ENCODE measurements at regions not wholly inside any gene's neighbourhood (a gene's known extent, or its start where the extent isn't known, plus 50 kb on each side); places are given as distances from the start of the nearest gene placed in this dataset.

GRCh38 chr20:6228302-6228843 lies 105.5 kb upstream of the FERMT1 start:
- no peak overlapping the region for H3K4me3 ChIP-seq (ENCODE audit: extremely low read depth, insufficient read depth, low read length, poor library complexity, severe bottlenecking)
- WGBS, 2 experiments (ENCODE audit: insufficient coverage in 2 of 2): no CpG with 5 or more reads among the region's 2 CpGs
- H3K9me3 ChIP-seq (ENCODE audit: control insufficient read depth, low read length): no peaks in the 10 kb centered on the region
- H3K27ac ChIP-seq (ENCODE audit: low read depth, low read length, severe bottlenecking): no peak overlapping the region
- no peaks in the 10 kb centered on the region for H3K36me3 ChIP-seq (ENCODE audit: control insufficient read depth, insufficient read depth, low read length)
- no peaks in the 10 kb centered on the region for H3K4me1 ChIP-seq (ENCODE audit: control insufficient read depth, insufficient read depth, low read length, poor library complexity, severe bottlenecking)

GRCh38 chr20:6213311-6213710 lies 90.5 kb upstream of the FERMT1 start:
- WGBS, 2 experiments (ENCODE audit: insufficient coverage in 2 of 2): 94 to 96% methylated on average over 21 of the region's 22 CpGs
- Histone ChIP-seq H3K4me1 (ENCODE audit: control insufficient read depth, insufficient read depth, low read length, poor library complexity, severe bottlenecking) (no peaks in the 10 kb centered on the region), H3K36me3 (ENCODE audit: control insufficient read depth, insufficient read depth, low read length) (no peaks in the 10 kb centered on the region), H3K9me3 (ENCODE audit: control insufficient read depth, low read length) (no peaks in the 10 kb centered on the region), H3K27ac (ENCODE audit: low read depth, low read length, severe bottlenecking) (no peak overlapping the region), H3K4me3 (ENCODE audit: extremely low read depth, insufficient read depth, low read length, poor library complexity, severe bottlenecking) (no peak overlapping the region)

DNA sequence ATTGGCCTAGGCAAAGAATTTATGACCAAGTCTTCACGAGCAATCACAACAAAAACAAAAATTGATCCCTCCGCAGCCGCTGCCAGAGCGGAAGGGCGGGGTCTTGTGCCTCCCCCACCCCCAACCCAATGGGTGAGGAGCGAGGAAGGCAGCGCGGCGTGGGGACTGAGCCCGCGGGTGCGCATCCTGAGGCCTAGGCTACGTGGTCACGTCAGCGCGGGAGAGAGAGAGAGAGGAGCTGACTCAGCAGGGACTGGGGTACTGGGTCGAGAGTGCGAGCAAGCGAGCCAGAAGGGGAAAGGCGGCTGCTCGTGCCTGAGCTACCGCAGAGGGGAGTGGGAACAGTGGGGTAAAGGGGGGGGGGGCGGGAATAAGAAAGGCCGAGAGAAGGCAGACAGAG lies 90.1 kb upstream of the FERMT1 start:
- no peaks in the 10 kb centered on the region for H3K36me3 ChIP-seq (ENCODE audit: control insufficient read depth, insufficient read depth, low read length)
- no peak overlapping the region for H3K27ac ChIP-seq (ENCODE audit: low read depth, low read length, severe bottlenecking)
- WGBS, 2 experiments (ENCODE audit: insufficient coverage in 2 of 2): 97 to 100% methylated on average over 3 to 14 of the region's 24 CpGs
- no peak overlapping the region for H3K4me3 ChIP-seq (ENCODE audit: extremely low read depth, insufficient read depth, low read length, poor library complexity, severe bottlenecking)
- H3K4me1 ChIP-seq (ENCODE audit: control insufficient read depth, insufficient read depth, low read length, poor library complexity, severe bottlenecking): no peaks in the 10 kb centered on the region
- H3K9me3 ChIP-seq (ENCODE audit: control insufficient read depth, low read length): no peaks in the 10 kb centered on the region

- no peak overlapping the region for H3K4me3 ChIP-seq (ENCODE audit: extremely low read depth, insufficient read depth, low read length, poor library complexity, severe bottlenecking)
- H3K9me3 ChIP-seq (ENCODE audit: control insufficient read depth, low read length): no peaks in the 10 kb centered on the region
- H3K36me3 ChIP-seq (ENCODE audit: control insufficient read depth, insufficient read depth, low read length): no peaks in the 10 kb centered on the region
- no peak overlapping the region for H3K27ac ChIP-seq (ENCODE audit: low read depth, low read length, severe bottlenecking)
- H3K4me1 ChIP-seq (ENCODE audit: control insufficient read depth, insufficient read depth, low read length, poor library complexity, severe bottlenecking): no peaks in the 10 kb centered on the region
Measured at GRCh38 chr20:6209093-6209492, 86.3 kb upstream of the FERMT1 start.

- WGBS, 2 experiments (ENCODE audit: insufficient coverage in 2 of 2): 82 to 88% methylated on average over 4 of the region's 5 CpGs
- H3K4me1 ChIP-seq (ENCODE audit: control insufficient read depth, insufficient read depth, low read length, poor library complexity, severe bottlenecking): no peaks in the 10 kb centered on the region
- no peak overlapping the region for H3K27ac ChIP-seq (ENCODE audit: low read depth, low read length, severe bottlenecking)
- no peaks in the 10 kb centered on the region for H3K36me3 ChIP-seq (ENCODE audit: control insufficient read depth, insufficient read depth, low read length)
- no peaks in the 10 kb centered on the region for H3K9me3 ChIP-seq (ENCODE audit: control insufficient read depth, low read length)
- H3K4me3 ChIP-seq (ENCODE audit: extremely low read depth, insufficient read depth, low read length, poor library complexity, severe bottlenecking): no peak overlapping the region
Measured at GRCh38 chr20:6200092-6200491, 77.3 kb upstream of the FERMT1 start.

- no peak overlapping the region for H3K4me3 ChIP-seq (ENCODE audit: extremely low read depth, insufficient read depth, low read length, poor library complexity, severe bottlenecking)
- 59 to 69% methylated on average over 2 to 3 of the region's 3 CpGs for WGBS, 2 experiments (ENCODE audit: insufficient coverage in 2 of 2)
- H3K9me3 ChIP-seq (ENCODE audit: control insufficient read depth, low read length): no peaks in the 10 kb centered on the region
- no peaks in the 10 kb centered on the region for H3K4me1 ChIP-seq (ENCODE audit: control insufficient read depth, insufficient read depth, low read length, poor library complexity, severe bottlenecking)
- H3K27ac ChIP-seq (ENCODE audit: low read depth, low read length, severe bottlenecking): no peak overlapping the region
- no peaks in the 10 kb centered on the region for H3K36me3 ChIP-seq (ENCODE audit: control insufficient read depth, insufficient read depth, low read length)
Measured at GRCh38 chr20:6185268-6185667, 62.4 kb upstream of the FERMT1 start.

- Histone ChIP-seq H3K4me1 (ENCODE audit: control insufficient read depth, insufficient read depth, low read length, poor library complexity, severe bottlenecking) (no peaks in the 10 kb centered on the region), H3K9me3 (ENCODE audit: control insufficient read depth, low read length) (no peaks in the 10 kb centered on the region), H3K27ac (ENCODE audit: low read depth, low read length, severe bottlenecking) (no peak overlapping the region), H3K4me3 (ENCODE audit: extremely low read depth, insufficient read depth, low read length, poor library complexity, severe bottlenecking) (no peak overlapping the region), H3K36me3 (ENCODE audit: control insufficient read depth, insufficient read depth, low read length) (no peaks in the 10 kb centered on the region)
- WGBS, 2 experiments (ENCODE audit: insufficient coverage in 2 of 2): 67 to 89% methylated on average over 3 to 6 of the region's 6 CpGs
Measured at GRCh38 chr20:6184086-6184485, 61.3 kb upstream of the FERMT1 start.

GRCh38 chr20:6180531-6180930 lies 57.7 kb upstream of the FERMT1 start:
- H3K4me3 ChIP-seq (ENCODE audit: extremely low read depth, insufficient read depth, low read length, poor library complexity, severe bottlenecking): no peak overlapping the region
- no peaks in the 10 kb centered on the region for H3K36me3 ChIP-seq (ENCODE audit: control insufficient read depth, insufficient read depth, low read length)
- 95 to 100% methylated on average over 2 to 4 of the region's 4 CpGs for WGBS, 2 experiments (ENCODE audit: insufficient coverage in 2 of 2)
- no peak overlapping the region for H3K27ac ChIP-seq (ENCODE audit: low read depth, low read length, severe bottlenecking)
- H3K4me1 ChIP-seq (ENCODE audit: control insufficient read depth, insufficient read depth, low read length, poor library complexity, severe bottlenecking): no peaks in the 10 kb centered on the region
- no peaks in the 10 kb centered on the region for H3K9me3 ChIP-seq (ENCODE audit: control insufficient read depth, low read length)

- no peak overlapping the region for H3K4me3 ChIP-seq (ENCODE audit: extremely low read depth, insufficient read depth, low read length, poor library complexity, severe bottlenecking)
- WGBS, 2 experiments (ENCODE audit: insufficient coverage in 2 of 2): no CpG with 5 or more reads among the region's 3 CpGs
- no peaks in the 10 kb centered on the region for H3K4me1 ChIP-seq (ENCODE audit: control insufficient read depth, insufficient read depth, low read length, poor library complexity, severe bottlenecking)
Measured at GRCh38 chr20:6178537-6178936, 55.7 kb upstream of the FERMT1 start.

GRCh38 chr20:6173481-6173880 lies 50.7 kb upstream of the FERMT1 start:
- Histone ChIP-seq H3K9me3 (ENCODE audit: control insufficient read depth, low read length) (peaks cover 5% of the 10 kb centered on the region), H3K27ac (ENCODE audit: low read depth, low read length, severe bottlenecking) (no peak overlapping the region), H3K4me3 (ENCODE audit: extremely low read depth, insufficient read depth, low read length, poor library complexity, severe bottlenecking) (no peak overlapping the region), H3K36me3 (ENCODE audit: control insufficient read depth, insufficient read depth, low read length) (no peaks in the 10 kb centered on the region), H3K4me1 (ENCODE audit: control insufficient read depth, insufficient read depth, low read length, poor library complexity, severe bottlenecking) (no peaks in the 10 kb centered on the region)
- 70 to 82% methylated on average over 2 of the region's 2 CpGs for WGBS, 2 experiments (ENCODE audit: insufficient coverage in 2 of 2)

More at GRCh38 chr20:6178537-6178936, 55.7 kb upstream of the FERMT1 start:
- no peak overlapping the region for H3K27ac ChIP-seq (ENCODE audit: low read depth, low read length, severe bottlenecking)
- no peaks in the 10 kb centered on the region for H3K9me3 ChIP-seq (ENCODE audit: control insufficient read depth, low read length)
- no peaks in the 10 kb centered on the region for H3K36me3 ChIP-seq (ENCODE audit: control insufficient read depth, insufficient read depth, low read length)

Measured in mesodermal cell (in vitro differentiated cells).